IPS DF 19.7 (cell line): ENCODE measurements at regions not wholly inside any gene's neighbourhood (a gene's known extent, or its start where the extent isn't known, plus 50 kb on each side); places are given as distances from the start of the nearest gene placed in this dataset.
"Not testable (repeated sequence)": the region's sequence is repeated elsewhere in the genome, so short reads cannot be mapped to it uniquely, and the experiment has no call there.

ENCODE experiments used
- DNase-seq: peaks from one replicate; pipeline ENCODE4 v3.0.0-alpha.2; 2013; ENCODE audit warnings: low read depth, low spot score

DNA sequence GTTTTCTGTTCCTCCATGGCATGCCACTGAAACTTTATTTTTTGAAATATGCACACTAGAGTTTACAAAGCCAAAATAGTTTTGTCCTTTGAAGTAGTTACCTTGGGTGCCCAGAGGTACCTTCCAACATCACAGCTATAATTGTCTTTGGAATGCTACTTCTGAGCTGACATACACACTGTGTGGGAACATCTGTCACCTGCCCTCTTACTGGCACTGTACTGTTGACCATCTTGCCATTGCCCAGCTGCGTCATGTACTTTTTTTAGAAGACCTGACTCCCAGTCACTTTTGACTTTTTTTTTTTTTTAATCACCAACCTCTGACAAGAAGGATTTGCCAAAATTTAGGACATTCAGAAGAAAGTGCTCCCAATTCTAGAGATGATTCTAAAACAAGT, 200.5 kb upstream of the CXorf66 start:
- no peak for DNase-seq

DNA sequence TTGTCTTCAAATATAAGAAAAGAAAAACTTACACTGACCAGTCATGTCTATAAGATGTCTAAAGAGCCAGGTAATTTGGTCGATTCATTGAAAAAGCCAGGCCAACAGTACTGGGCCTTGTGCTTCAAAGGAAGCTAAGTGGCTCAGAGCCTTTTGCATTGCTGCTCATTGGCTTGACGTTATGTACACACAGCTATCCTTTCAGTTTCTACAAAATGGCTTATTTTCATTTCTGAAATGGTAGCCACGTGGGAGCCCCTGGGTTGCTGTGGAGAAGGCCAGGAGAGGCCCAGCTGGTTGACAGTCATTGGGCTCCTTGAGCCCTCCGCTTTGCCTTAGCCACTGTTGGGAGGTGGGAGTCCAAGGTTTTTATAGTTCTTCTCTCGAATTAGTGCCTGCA, 199.1 kb upstream of the CXorf66 start:
- DNase-seq, result no peak

DNA sequence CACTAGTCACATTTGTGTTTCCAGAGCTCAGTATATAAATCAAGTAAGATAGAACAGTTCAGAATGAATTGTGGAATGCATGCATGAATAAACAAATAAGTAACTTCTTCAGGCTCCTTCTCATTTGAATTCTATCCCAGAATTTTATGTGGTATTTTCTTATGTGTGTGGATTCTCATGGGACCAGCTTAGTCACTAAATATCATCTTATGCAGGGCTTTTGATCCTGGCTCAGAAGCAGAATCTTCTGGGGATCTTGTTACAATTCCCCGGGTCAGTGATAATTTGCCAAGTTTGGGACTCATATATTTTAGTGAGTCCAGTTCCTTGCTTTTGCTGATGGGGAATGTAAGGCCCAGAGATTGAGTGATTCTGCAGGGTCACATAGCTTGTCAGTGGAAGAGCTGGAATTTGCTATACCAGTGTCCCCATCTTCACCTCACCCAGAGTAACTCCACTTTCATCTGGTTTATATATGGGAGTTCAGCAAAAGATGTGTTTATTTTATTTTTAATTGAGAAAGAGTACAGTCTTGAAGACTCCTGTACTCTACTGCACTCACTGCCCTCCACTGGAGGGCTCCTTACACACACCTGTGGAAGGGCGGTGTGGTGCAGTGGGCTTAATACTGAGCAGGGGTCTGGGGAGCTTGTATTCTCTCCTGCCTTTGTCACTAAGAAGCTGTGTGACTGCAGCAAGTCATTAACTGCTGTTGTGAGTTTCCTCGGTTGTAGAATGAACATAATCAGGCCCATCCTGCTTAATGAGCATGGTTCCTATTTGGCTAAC, 198.2 kb upstream of the CXorf66 start:
- DNase-seq, result no peak

DNA sequence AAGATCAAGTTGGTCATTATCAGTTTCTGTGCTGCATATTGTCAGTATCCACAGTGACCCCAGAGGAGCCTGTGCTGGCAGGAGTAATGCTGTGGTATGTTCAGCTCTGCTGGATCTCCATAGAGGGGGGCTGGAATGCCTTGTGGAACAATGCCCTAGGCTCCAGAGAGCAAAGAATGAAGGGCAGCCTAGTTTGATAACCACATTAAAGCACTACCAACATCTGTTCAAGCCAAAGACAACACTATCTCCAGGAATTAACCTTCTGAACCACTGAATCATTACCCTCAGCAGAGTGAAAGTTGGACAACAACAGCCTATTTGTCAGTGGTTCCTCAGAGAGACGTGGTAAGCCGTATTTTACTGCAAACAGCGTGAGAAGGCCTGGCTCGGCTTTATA, 192.3 kb upstream of the CXorf66 start:
- DNase-seq, result no peak

DNA sequence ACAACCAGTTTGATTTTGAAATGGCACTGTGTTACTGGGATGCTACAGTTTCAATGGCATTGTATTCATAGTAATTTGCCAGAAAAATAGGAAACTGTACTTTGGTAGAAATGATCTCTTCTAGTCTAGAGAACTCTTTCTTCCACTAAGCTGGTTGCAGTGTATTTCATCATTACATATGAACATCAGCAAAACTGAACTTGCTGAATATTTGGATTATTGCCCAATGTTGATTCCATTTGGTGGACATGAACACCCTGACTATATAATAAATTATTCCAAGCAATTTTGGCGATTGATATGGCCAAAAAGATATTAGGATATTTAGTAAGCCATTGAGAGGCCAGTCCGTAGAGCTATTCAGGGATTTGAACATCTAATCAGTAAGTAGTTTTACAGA, 191.8 kb upstream of the CXorf66 start:
- DNase-seq, result no peak

DNA sequence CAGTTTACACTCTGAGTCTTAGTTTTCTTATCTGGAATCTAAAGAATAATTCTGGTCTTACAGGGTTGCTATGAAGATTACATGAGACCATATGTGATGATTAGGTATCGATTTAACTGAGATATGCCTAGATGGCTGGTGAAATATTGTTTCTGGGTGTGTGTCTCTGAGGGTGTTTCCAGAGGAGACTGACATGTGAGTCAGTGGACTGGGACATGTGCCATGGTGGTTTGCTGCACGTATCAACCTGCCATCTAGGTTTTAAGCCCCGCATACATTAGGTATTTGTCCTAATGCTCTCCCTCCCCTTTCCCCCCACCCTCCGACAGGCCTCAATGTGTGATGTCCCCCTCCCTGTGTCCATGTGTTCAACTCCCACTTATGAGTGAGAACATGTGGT, 186.0 kb upstream of the CXorf66 start:
- DNase-seq, result no peak

DNA sequence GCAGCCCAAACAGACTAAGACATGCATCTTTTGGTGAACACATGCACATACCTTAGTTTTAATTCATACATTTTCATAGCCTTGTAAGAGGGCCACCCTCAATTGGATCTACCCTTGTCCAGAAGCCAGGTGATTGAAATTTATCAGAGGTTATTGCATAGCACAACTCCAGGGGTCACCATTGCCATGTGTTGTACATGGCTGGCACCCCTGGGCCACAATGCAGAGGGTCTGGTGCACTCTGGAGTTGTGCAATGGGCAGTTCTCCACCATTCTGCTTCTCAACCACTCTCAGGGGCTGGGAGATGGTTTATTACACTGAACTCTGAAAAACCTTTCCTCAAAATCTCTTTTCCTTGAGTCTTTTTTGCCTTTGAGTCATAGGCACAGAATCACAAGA, 184.4 kb upstream of the CXorf66 start:
- no peak for DNase-seq

DNA sequence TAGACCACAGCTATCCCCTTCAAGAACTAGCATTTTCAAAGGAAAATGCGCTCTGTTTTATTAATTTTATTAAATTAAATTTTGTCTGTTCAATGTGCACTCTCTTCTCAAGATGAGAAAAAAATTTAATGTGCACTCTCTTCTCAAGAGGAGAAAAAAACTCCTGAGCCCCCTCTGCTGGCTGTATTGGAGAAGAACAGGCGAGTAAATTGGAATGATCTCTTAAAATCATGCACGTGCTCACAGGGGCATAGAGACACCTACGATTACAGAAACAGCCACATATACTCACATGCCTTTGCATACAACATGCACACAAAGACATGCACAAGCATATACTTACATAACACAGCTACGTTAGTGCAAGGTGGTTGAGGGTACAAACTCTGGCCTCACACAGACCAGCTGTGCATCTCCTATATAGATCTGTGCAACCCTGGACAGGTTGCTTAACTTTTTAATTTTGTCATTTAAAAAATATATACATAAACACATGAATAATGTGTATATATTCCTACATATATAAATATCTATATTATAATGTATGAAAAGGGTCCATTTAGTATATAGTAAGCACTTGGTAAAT, 176.2 kb upstream of the CXorf66 start:
- no peak for DNase-seq

DNA sequence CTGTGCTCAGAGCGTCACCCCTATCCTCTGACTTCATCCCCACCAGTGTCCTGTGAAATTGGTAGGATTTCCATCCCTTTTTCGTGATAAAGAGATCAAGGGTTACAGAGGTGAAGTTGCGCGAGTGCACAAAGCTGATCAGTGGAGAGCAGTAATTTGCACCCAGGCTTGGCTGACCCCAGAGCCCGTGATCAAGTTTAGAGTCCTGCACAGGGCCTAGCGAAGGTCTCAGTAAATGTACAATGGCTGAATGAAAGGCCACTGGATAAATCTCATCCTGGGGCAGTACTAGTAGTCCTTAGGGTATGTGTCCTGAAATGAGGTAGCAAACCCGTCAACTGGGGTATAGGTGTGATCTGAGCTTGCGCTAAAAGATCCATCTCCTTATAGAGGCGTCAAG, 173.2 kb upstream of the CXorf66 start:
- not testable (repeated sequence) for DNase-seq

DNA sequence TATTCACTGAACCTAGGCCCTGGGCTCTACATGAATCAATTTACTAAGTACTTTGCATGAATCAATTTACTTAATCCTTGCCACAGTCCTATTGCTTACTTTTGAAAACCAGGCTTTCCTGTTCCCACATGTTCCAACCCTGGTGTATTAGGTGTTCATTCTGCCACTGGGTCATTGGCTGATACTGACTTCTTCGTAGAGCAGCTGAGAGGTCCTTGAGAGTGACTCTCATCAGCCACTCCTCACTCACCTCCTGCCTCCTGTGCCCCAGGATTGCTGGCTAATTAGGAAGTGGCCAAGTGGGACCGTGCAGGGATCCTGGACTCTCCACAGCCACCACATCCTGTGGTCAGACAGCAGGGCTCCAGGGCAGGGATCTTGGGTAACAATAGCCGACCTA, 172.7 kb upstream of the CXorf66 start:
- DNase-seq, result not testable (repeated sequence)

DNA sequence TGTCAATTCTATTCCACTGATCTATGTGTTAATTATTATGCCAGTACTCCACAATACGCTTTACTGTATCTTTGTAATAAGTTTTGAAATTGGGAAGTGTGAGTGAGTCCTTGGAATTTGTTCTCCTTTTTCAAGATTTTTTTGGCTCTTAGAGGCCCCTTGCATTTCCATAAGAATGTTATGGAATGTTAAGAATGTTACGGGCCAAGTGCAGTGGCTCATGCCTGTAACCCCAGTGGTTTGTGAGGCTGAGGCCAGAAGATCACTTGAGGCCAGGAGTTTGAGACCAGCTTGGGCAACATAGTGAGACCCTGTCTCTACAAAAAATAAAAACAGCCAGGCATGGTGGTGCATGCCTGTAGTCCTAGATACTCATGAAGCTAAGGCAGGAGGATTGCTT, 167.6 kb upstream of the CXorf66 start:
- DNase-seq, result peak; percentile 40

DNA sequence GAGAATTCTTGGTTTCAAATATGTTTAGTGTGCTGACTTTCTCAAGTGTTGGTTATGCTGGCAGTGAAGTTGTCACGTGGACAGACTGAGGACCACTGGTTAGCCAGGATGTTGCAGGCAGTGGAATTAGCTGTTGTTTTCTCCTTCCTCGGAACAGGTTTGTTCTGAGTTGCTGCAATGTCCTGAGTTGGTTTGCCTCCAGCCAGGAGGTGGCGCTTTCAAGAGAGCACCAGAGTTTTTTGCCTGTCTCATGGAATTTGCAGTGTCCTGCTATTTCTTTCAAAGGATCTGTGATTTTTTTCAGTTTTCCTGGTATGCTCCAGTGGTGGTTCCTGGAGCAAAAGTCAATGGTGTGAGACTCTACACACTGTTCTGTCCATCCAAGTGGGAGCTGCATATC, 158.1 kb upstream of the CXorf66 start:
- no peak for DNase-seq

DNA sequence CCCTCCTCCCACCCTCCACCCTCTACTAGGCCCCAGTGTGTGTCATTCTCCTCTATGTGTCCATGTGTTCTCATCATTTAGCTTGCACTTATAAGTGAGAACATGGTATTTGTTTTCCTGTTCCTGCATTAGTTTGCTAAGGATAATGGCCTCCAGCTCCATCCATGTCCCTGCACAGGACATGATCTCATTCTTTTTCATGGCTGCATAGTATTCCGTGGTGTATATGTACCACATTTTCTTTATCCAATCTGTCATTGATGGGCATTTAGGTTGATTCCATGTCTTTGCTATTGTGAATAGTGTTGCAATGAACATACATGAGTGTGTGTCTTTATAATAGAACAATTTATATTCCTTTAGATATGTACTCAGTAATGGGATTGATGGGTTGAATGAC, 148.7 kb upstream of the CXorf66 start:
- DNase-seq, result not testable (repeated sequence)

DNA sequence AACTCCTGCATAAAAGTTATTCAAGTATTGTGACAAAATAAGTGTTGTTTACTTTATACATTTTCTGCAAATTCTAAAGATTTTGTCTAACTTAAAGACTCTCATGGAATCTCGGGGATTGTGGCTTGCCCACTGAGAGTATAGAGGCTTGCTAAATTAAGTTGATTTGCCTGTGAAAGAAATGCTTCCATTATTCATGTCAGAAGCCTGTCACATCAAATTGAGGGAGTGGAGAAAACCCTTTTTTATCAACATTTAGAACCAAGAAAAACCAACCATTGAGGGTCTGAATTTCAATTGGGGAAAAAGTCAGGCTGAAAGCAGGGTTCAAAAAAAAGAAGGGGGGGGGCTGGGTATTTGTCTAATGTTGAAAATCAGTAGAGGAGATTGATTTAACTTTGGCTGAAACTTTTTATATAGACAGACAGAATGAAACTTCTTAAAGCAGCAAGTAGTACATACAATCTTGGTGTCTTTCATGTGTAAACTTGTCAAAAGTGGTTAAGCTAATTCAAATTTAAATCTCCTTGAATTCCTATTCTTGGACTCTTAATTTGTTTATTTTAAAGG, 144.8 kb upstream of the CXorf66 start:
- no peak for DNase-seq

DNA sequence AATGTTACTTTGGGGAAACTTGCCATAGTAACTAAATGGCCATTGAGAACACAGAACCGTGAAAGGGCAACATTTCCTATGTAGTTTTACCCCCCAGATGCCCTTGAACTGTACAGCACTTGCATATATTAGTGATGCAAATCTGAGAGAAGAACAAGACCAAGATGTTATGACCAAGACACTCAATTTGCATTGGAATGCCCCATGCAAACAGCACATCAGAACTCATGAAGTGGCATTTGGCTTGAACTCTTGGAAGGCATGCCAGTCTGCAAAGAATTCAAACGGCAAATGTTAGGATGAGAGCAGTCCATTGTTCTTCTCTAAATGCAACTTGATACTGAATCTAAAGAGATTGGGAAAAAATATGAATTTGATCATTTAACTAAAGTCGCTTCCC, 139.4 kb upstream of the CXorf66 start:
- no peak for DNase-seq

DNA sequence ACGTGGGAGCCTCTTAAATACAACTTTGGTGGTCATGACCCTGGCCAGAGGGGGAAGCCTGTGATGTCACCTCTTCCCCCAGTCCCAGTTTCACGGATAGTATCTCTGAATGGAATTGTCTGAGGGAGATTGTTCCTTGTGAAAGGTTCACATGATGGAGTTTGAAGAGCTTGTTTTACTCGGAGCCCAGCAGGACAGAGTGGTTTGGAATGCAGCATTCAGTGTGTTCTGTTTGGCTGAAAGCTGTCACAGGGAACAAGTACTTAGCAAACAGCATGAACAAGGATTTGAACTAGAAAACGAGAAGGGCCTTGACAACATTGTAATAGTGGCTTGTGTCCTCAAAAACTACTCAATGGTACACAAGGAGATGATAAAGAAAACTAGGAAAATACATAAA, 133.9 kb upstream of the CXorf66 start:
- DNase-seq, result no peak

DNA sequence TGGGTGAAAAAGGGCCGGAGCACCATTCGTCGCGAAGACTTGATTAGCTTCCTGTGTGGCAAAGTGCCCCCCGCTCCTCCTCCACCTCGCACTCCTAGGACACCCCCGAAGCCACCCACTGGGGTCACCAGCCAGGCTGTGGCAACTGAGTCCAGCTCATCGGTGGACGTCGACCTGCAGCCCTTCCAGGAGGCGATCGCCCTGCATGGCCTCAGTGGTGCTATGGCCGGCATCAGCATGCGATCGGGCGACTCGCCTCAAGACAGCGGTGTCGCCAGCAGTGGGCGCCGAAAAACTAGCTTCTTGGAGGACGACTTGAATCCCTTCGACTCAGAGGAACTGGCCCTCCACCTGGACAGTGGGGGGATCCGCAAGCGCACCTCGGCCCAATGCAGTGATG, 126.8 kb upstream of the CXorf66 start:
- DNase-seq, result no peak

DNA sequence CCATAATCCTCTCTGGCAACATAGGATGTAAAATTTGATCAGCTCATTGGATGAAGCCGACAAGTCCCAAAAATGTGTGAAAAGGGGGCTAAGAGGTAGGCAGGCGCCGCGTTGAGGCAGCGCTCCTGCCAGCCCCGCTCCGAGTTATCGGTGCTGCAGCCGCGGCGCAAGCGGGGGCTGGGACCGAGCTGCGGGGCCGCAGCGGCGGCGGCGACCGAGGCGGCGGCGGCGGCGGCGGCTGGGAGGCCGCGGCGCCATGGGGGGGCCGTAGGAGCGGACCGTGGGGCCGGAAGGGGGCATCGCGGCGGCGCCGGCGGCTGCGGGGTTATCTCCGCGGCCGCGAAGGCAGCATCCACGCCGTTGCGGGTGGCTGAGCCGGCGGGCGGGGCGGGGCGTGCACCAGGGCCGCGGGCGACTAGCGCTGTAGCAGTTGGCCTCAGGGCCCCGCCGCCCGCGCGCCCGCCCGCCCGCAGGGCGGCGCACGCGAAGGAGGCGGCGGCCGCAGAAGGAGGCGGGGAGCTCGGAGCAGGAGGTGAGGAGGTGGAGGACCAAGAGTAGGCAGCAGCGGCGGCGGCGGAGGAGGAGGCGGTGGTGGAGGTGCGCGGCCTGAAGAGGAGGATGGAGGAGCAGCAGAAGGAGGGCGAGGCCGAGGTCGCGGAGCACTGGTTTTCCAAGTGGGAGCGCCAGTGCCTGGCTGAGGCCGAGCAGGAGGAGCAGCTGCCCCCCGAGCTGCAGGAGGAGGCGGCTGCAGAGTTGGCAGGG, 126.0 kb upstream of the CXorf66 start:
- no peak for DNase-seq

DNA sequence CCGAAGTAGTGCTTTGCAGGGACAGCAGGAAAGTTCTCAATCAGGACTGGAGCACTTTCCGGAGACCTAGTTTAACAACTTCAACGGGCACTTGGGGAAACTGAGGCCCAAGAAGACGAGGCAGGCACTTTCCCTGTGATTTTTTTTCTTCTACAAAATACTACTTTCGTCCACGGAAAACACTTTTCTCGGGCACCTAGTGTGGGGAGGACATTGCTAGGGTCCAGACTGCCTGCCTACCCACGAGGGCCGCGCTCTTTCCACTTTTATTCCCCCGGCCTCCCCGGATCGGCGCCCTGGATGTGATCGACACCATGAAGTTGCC, 125.4 kb upstream of the CXorf66 start:
- no peak for DNase-seq

DNA sequence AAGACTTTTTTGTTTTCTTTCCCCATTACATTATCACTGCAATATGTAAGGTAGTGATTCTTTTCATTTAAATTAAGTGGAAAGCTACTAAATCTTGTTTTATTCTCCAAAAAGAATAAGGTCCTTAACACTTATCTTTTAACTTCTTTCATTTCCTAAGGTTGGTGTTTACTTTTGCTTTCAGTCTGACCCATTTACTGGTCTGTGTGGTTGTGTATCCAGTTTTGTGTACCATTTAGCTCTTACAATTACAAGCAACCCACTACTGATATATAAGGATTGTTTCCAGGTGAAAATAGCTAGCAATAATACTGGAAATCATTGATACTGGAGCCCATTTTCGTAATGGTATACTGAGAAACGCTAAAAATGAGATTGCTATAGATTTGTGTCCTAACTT, 123.1 kb upstream of the CXorf66 start:
- DNase-seq, result no peak

DNA sequence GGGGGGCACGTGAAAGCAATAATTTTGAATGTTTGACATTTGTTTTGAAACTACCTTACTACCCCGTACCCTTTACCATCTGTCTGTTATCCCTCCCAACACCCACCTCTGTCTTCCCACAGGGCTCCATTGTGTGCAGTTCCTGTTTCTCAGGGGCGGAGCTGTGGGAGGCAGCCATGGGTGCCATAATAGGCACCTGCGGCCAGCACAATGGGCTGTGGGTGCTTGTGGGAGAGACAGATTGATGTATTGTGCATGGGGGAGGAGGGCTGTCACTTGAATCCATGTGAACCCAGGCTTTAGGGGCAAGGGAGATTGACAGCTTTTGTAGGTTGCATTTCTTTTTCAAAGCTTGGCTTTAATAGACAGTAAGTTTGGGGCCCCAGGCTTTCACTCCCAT, 122.6 kb upstream of the CXorf66 start:
- DNase-seq, result no peak

DNA sequence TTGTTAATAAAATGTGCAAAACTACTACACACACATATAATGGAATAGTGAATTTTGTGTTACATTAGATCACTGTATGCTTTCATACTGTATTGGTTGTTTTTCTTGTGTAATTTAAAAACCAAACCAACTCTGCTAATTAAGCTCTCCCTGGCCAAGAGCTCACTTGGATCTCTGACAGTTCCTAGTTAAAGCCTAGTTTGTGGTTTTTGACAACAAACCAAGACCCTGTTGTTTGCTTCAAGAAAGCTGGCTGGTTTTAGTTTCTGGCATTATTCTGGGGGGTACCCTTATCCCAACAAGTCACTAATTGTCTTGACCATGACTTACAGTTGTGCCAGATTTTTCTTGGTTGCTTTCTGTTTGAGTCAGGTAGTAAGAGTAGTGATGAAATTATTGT, 121.4 kb upstream of the CXorf66 start:
- DNase-seq, result no peak

DNA sequence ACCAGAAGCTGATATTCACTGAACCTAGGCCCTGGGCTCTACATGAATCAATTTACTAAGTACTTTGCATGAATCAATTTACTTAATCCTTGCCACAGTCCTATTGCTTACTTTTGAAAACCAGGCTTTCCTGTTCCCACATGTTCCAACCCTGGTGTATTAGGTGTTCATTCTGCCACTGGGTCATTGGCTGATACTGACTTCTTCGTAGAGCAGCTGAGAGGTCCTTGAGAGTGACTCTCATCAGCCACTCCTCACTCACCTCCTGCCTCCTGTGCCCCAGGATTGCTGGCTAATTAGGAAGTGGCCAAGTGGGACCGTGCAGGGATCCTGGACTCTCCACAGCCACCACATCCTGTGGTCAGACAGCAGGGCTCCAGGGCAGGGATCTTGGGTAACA, 109.5 kb upstream of the CXorf66 start:
- not testable (repeated sequence) for DNase-seq
